ENCODE measurements at regions not wholly inside any gene's neighbourhood (a gene's known extent, or its start where the extent isn't known, plus 50 kb on each side); places are given as distances from the start of the nearest gene placed in this dataset.

DNA sequence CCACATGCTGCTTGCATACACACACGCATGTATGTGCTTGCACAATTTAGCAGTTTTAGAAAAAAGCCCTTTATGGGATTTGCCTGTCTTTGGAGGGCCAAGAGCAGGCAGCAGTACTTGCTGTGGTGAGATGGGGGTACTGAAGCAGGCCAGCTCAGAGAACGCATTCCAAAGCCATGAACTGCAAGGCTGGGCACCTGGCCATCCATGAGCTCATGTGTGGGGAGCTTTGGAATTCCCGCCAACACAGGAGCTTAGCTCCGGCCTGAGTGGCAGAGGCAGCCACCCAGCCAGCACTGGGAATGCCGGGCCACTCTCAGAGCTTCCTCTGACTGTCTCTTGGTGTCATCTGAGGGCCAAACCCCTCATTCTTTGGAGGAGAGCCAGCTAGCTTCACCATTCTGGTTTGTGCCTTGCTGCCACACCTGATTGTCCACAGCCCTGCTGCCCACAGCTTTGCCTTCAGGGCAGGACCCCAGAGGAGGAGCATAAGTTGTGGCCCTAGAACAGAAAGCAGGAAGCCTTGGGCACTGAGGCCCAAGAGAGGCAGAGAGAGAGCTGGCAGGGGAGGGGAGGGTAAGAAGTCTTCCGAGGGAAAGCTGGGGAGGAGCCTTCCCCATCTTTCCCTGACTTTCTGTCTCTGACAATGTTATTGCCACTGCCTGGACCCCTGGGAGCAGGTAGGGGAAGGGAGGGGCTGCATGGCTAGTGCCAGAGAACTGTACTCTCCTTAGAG, 92.1 kb upstream of the POU3F1 start:
- TF ChIP-seq, protein P1, sequence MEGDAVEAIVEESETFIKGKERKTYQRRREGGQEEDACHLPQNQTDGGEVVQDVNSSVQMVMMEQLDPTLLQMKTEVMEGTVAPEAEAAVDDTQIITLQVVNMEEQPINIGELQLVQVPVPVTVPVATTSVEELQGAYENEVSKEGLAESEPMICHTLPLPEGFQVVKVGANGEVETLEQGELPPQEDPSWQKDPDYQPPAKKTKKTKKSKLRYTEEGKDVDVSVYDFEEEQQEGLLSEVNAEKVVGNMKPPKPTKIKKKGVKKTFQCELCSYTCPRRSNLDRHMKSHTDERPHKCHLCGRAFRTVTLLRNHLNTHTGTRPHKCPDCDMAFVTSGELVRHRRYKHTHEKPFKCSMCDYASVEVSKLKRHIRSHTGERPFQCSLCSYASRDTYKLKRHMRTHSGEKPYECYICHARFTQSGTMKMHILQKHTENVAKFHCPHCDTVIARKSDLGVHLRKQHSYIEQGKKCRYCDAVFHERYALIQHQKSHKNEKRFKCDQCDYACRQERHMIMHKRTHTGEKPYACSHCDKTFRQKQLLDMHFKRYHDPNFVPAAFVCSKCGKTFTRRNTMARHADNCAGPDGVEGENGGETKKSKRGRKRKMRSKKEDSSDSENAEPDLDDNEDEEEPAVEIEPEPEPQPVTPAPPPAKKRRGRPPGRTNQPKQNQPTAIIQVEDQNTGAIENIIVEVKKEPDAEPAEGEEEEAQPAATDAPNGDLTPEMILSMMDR (IDR thresholded peaks at IDR 0.05; ENCODE audit: insufficient read depth, low read depth, low read length) = no peak
- no peak overlapping the region for H3K4me3 ChIP-seq (ENCODE audit: low read depth, low read length)

DNA sequence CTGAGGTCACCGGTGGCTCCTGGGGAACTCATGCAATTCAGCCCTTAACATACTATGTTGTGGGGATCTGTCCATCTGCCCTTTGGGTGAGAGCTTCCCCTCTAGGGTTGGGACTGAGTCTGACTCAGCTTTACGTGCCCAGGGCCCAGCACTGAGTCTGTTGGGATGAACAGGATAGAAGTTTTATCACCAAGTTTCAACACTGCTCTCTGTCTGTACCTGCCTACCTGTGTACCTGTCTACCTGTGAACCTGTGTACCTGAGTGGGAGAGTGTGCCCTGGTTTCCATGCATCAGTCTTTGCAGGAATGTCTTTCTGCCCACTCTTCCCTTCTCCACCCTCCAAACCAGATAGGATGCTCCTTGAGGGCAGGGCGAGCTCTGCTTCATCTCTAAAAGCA, 90.6 kb upstream of the POU3F1 start:
- no peak overlapping the region for H3K4me3 ChIP-seq (ENCODE audit: low read depth, low read length)
- no peak for DNase-seq (ENCODE audit: low read depth)
- TF ChIP-seq, protein P1 (IDR thresholded peaks at IDR 0.05; ENCODE audit: insufficient read depth, low read depth, low read length) = no peak

More for the DNA sequence above, 92.1 kb upstream of the POU3F1 start:
- DNase-seq (ENCODE audit: low read depth) = peak; percentile 68

DNA sequence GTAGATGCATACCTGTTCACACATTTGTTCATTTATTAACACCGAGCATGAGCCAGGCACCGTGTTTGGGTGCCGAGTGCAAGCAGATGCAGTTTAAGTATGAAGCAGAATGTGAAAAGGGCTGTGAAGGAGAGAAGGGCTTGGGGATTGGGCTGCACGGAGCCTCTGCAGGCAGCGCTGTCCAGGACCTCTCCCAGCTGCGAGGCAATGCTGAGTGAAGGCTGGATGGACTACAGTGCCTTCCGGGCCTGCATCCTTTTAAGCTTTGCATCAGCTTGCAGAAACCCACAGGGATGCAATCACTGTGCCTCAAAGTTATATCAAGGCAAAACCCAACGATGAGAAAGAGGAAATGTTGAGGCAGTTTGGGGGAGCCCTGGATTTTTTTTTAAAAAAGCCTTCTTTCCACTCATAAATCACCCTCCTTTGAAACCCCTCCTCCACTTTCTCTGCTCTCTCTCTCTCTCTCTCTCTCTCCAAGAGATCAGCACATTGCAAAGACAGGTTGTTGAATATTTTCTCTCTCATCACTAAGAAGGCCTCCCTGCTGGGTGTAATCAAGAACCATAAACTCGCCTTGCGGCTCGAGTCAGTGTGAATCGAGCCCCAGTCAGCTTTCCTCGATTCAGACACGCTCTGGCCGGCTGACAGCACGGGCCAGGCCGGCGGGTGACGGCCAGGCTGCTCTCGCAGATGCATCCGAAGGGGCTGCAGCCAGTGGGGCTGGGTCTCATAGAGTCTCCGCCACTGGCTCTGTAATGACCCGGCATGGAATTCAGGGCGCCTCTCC, 89.2 kb upstream of the POU3F1 start:
- H3K4me3 ChIP-seq (ENCODE audit: low read depth, low read length) = no peak overlapping the region
- DNase-seq (ENCODE audit: low read depth) = no peak
- TF ChIP-seq, protein P1 (IDR thresholded peaks at IDR 0.05; ENCODE audit: insufficient read depth, low read depth, low read length) = no peak

DNA sequence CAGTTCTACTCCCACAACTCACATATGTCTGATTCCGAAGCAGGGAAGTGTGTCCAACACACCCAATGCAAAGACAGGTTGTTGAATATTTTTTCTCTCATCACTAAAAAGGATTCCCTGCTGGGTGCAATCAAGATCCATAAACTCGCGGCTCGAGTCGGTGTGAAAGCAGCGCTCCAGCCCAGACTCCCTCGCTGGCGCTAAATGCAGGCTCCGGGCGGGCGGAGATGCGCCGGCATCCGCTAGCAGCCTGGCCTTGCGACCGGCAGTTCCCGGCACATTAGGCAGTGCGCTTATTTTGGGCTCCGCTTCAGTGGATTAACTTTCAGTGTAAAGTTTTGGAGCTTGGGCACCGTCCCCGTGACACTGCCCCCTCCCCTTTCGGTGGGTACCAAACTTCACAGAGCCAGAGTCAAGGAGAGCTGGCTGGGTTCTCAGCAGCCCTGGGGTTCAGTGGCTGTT, 87.7 kb upstream of the POU3F1 start:
- TF ChIP-seq, protein P1 (IDR thresholded peaks at IDR 0.05; ENCODE audit: insufficient read depth, low read depth, low read length) = no peak
- no peak for DNase-seq (ENCODE audit: low read depth)
- H3K4me3 ChIP-seq (ENCODE audit: low read depth, low read length) = no peak overlapping the region

DNA sequence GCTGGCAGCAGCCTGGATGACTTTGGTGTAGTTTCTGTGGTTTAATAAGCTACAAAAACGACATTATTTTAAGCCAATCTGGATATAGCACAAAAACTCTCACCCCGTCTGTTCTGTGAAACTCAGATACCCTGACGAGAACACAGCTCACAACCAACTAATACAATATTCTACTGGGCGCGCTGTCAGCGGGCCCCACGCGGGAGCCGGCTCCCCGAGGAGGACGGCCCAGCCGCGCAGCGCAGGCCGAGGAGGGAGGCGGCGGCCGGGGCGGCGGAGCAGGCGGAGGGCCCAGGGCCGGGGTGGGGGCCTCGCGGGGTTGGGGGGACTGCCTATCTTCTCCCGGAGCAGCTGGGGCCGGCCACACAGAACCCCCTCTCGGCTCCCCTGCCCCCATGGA, 87.2 kb upstream of the POU3F1 start:
- TF ChIP-seq, protein P1 (IDR thresholded peaks at IDR 0.05; ENCODE audit: insufficient read depth, low read depth, low read length) = no peak
- H3K4me3 ChIP-seq (ENCODE audit: low read depth, low read length) = no peak overlapping the region
- no peak for DNase-seq (ENCODE audit: low read depth)

DNA sequence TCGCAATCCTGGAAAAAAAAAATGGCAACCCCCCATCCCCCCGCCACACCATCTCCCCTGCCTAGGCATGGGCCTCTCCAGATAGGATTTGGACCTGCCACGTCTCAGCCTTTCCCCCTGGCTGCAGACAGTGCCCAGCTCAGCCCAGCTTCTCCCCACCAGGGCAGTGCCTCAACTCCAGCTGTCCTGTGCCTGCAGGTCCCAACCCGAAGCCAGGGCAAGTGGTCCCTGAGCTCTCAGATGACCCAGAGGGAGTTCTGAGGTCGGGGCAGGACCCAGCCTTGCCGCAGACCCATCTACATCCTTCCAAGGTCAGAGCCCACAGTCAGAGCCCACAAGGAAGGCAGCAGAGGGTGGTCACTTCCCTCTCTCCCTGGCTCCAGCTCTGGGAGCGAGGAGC, 86.7 kb upstream of the POU3F1 start:
- no peak overlapping the region for H3K4me3 ChIP-seq (ENCODE audit: low read depth, low read length)
- DNase-seq (ENCODE audit: low read depth) = no peak
- TF ChIP-seq, protein P1 (IDR thresholded peaks at IDR 0.05; ENCODE audit: insufficient read depth, low read depth, low read length) = no peak

Measured in fibroblast of villous mesenchyme (primary cell).